GOT3 (cell line): ENCODE measurements at regions not wholly inside any gene's neighbourhood (a gene's known extent, or its start where the extent isn't known, plus 50 kb on each side); places are given as distances from the start of the nearest gene placed in this dataset.

Experiments used
- DNase-seq: peaks from one replicate; lab custom pipeline; 2025; ENCODE audit warnings: mixed read lengths; lab: John Stamatoyannopoulos, UW

DNA sequence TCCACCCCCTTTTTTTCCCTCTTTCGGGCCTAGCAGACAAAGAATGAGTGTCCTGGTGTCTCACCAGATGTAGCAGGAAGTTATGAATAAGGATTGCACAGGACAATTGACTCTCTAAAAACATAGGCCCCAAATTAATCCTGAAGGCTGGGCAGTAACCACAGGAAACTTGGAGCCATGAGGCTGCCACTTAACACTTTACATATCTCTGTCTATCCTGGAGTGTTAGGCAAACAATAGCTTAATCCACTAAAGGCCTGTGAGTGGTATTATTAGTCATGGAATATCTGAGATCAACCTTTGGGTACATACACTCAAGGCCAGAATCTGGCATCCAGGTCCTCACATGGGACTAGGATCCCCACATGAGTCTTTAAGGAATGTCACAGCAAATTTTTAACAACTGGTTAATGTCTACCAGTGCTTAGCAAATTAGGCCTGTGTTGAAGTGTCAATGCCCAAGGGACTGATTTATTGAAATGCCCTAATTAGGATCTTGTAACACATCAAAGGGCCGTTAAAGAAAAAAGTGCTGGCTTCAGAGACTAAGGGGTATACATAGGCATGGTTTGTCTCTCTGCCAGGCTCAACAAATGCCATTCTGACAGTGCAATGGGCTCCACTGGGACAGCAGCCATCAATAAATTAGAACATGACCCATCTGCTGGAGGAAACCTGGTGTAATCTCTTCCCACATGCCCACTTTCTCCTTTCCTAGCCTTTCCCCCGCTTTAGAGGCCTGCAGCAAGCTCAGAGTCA lies 196.7 kb upstream of the TBX20 start:
- no peak for DNase-seq

- DNase-seq = no peak
These were observed 194.6 kb upstream of the TBX20 start for GRCh38 chr7:35448486-35448885.

DNA sequence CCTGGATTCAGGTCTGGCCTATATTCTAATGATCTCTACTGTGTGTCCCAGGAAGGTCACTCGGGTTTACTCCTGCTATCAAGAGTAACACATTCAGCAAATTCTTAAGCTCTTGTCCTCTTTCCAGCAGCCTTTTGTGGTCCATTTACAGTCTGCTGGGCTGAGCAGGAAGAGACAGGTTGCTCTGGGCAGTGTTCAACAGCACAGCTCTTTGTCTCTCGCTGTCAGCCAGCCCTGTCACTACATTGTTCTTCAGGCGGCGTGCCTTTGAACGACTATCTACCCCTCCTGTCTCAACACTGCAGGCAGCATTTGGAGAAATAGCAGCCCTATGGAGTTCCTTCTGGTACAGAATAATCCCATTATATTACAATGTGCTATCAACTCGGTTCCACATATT lies 192.2 kb upstream of the TBX20 start:
- DNase-seq = no peak

DNA sequence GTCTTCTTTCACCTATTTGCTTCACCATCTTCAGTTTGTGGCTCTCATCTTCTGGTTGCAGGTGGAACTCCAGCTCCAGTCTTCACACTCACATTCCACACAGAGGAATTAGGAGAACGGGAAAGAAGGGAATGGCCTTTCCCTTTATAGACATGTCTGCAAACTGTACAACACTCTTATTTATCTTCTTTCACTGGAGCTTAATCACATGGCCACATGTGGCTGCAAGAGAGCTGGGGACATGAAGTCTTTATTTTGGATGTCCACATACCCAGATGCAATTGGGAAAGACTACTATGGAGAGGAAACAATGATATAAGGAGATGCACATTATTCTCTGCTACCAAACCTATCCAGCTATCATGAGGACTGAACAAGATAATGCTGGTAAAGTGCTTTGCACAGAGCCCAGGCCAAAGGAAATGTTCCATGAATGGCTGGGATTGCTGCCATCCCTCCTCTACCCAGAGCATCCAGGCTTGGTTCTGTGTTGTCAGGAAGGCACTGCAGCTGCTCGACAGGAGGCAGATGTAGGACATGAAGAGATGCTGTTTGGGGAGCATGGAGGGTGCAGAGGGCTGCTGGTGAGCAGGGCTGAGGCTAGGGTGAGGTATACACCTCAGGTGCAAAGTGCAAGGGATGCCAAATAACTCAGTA lies 183.8 kb upstream of the TBX20 start:
- DNase-seq = no peak

DNA sequence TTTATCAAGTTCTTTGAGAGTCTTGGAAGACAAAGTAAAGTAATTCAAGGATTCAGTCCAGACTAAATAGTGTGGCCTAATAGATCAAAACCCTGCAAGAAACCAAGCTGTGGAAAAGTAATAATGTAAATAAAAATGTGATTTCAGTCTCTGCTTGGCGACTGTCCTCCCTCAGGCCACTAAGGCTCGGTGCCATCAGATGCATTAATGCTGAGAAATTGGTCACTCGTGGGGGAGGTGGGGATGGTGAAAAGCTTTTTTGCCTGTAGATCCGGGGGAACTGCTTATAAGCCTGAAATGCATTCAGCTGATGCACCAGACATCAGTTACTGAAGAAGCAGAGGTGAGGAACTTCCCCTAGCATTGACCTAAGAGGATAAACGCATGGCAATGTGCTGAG lies 182.6 kb upstream of the TBX20 start:
- DNase-seq = no peak

GRCh38 chr7:35430547-35431153 lies 176.8 kb upstream of the TBX20 start:
- no peak for DNase-seq

DNA sequence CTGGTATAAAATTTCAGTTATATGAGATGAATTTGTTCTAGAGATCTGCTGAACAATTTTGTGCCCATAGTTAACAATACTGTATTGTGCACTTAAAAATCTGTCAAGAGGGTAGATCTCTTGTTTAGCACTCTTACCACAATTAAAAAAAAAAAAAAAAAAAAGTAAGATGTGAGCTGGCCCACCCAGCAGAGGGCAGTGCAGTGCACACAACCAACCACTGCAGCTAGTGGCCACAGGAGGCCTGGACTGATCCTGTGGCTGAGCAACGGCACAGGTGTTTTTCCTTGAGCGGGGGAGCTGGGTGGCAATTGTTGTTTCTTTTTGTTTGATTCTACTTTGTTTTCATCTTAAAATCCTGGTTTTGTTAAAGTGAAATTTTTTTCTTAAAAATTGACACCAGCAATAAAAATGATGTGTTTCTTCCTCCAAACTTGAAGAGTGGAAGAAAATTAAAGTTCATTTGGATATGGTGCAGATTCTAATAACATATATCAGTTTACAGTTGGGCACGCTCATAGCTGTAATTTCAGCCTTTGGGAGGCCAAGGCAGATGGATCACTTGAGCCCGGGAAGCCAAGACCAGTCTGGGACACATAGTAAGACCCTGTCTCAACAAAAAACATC lies 171.1 kb upstream of the TBX20 start:
- DNase-seq = no peak

GRCh38 chr7:35424440-35424839 lies 170.5 kb upstream of the TBX20 start:
- DNase-seq = no peak

GRCh38 chr7:35422715-35423114 lies 168.8 kb upstream of the TBX20 start:
- no peak for DNase-seq

GRCh38 chr7:35420656-35421055 lies 166.8 kb upstream of the TBX20 start:
- DNase-seq = no peak

DNA sequence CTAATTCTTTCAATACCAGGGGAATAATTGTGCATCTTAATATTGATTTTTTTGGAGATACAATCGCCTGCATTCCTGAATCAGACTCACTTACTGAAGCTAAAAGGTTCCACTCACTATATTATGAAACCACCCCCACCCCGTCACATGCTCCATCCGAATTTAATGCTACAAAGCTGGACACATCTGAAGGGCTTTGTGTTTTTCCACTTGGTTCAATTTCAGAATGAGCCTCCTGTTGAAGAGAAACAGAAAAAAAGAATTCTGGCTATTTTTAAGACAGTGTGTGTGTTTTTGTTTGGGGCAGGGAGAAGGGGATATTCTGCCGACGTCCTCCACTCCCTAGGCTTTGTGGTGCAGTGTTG lies 165.5 kb upstream of the TBX20 start:
- no peak for DNase-seq

- DNase-seq = no peak
These were observed 165.0 kb upstream of the TBX20 start for GRCh38 chr7:35418716-35419390.

GRCh38 chr7:35416568-35416967 lies 162.7 kb upstream of the TBX20 start:
- DNase-seq = no peak

GRCh38 chr7:35415411-35415822 lies 161.5 kb upstream of the TBX20 start:
- no peak for DNase-seq

GRCh38 chr7:35411331-35411730 lies 157.4 kb upstream of the TBX20 start:
- no peak for DNase-seq

DNA sequence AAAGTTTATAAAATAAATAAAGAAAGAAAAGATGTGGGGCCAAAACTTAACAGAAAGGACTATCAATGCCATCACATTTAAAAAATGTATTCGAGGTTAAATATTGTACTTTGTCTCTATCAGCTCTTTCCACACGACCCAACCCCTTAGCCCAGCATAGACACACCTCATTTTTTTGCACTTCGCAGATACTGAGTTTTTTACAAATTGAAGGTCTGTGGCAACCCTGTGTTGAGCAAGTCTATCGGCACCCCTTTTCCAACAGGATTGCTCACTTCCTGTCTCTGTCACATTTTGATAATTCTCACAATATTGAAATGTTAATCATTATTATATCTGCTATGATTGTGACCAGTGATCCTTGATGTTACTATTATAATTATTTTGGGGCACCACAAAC lies 151.6 kb upstream of the TBX20 start:
- DNase-seq = no peak

DNA sequence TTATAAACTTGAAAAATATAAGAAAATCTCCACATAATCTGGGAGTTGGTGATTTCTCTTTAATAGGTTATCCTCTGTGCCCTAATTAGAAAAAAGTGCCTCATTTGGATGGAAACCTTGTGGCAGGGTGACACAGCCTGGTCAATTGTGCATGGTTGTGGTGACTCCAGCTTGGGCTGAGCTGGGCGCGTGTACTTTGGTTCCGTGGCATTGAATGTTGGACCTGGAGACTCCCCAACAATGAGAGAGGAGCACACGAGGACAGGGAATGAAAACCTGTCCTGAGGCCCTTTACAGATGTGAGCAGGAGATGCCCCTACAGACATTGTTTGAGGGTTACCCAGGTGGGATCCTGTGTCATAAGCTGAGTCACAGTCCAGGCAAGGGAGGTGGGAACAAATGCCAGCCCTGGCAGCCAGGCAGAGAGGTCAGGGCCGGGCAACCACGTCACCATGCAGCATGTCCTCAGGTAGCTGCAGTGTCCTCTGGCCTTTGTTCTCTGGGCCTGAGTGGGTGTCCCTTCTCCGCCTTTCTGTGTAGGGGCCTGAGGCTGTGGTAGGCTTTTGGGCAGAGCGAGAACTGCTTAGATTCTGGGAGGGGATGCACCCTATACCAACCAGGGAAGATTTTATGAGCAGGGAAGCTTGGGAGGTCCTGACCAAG lies 147.4 kb upstream of the TBX20 start:
- DNase-seq = no peak

DNA sequence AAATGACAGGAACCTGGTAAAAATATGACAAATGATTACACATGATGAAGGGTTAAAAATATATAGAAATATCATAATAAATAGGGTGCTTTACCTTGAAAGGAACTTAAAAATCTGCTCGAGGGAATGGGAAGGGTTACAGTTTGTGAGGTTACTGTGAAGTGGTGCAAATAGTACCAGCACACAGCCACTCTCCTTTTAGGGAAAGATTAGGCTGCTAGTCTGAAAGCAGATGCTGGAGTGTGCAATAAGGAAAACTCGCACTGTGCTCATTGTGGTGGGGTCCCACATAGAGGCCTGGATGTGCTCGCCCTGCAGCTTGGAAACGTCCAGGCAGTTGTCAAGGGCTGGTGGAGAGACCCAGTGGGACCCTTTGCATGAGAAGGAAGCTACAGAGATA lies 145.9 kb upstream of the TBX20 start:
- no peak for DNase-seq

DNA sequence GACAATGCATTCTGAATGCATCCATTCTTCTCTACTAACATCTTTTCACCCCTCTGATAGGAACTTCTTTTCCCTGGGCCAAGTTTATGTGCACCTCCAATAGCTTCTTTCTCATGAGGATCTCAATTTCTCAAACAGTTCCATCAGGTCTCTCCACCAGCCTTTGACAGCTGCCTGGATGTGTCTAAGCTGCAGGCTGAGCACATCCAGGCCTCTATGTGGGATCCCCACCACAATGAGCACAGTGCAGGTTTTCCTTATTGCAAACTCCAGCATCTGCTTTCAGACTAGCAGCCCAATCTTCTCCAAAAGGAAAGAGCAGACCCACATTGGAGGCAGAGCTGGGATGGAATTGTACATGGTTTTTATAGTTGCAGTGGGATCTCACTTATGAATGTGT lies 145.3 kb upstream of the TBX20 start:
- no peak for DNase-seq

DNA sequence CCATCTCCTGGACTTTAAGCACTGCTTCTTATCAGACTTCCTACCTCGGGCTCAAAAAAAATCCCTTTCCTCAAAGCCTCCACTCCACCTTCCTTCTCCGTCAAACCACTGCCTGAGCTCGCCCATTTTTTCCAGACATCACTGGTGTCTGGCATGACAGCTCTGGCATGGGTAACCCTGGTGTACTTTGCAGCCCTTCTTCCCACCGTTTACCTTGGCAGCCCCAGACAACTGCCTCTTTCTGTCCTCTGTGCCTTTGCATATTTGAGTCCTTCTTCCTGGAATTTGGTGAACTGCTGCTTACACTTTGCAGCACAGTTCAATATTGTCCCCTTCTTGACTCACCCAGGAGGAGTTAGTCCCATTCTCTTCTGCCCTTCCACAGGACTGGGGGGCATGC lies 144.6 kb upstream of the TBX20 start:
- no peak for DNase-seq

GRCh38 chr7:35390146-35390545 lies 136.2 kb upstream of the TBX20 start:
- no peak for DNase-seq

DNA sequence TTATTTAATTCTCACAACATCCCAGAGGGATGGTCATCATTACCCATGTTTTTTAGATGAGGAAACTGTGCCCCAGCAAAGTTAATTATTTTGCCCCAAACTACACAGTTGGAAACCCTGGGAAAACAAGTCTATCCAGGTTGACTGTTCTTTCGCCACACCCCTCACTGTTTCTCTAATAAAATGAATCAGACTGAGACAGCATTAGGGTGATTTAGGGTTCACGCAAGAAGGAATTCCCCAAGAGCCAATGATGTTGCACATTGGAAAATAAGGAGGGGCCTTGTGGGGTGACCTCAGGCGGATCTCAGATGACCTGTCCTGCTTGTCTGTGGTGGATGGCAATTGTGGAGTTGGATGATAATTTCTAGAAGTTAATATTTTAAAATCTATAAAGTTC lies 135.7 kb upstream of the TBX20 start:
- DNase-seq = no peak
